Kidney (tissue), 13 donors: ENCODE measurements at regions not wholly inside any gene's neighbourhood (a gene's known extent, or its start where the extent isn't known, plus 50 kb on each side); places are given as distances from the start of the nearest gene placed in this dataset.
A peak's percentile ranks its signal among the peaks of the same experiment; 100 is the strongest.

Experiments used
- DNase-seq, 5 donors: peaks; one replicate each; pipeline ENCODE4 v3.0.0-alpha.2; 2013 to 2020
- FAIRE-seq: peaks from 2 replicates; lab custom pipeline; 2012; peaks lifted over from hg19 to GRCh38; lab: Jason Lieb, UNC
- H3K27ac ChIP-seq, 2 donors: one replicate each; pipeline ENCODE4 v1.7.0; 2013; ENCODE audit warnings: low read depth in 2 of 2, low read length in 2 of 2, inconsistent platforms in 1 of 2
- H3K27me3 ChIP-seq: one replicate; pipeline ENCODE4 v1.7.1; 2013; ENCODE audit warnings: low read length, inconsistent platforms; ENCODE audit not compliant: control insufficient read depth, insufficient read depth
- H3K36me3 ChIP-seq, 3 donors: one replicate each; pipeline versions ENCODE4 v1.7.0 to v1.7.1; 2013; ENCODE audit warnings: low read length in 3 of 3, control low read depth in 1 of 3, inconsistent platforms in 1 of 3; ENCODE audit not compliant: insufficient read depth in 3 of 3, control insufficient read depth in 2 of 3
- H3K4me1 ChIP-seq, 3 donors: one replicate each; pipeline versions ENCODE4 v1.7.0 to v1.7.1; 2013; ENCODE audit warnings: low read length in 3 of 3, inconsistent platforms in 1 of 3, low read depth in 1 of 3; ENCODE audit not compliant: control insufficient read depth in 2 of 3, insufficient read depth in 2 of 3
- H3K4me3 ChIP-seq, 3 donors: one replicate each; pipeline versions ENCODE4 v1.7.0 to v1.8.1; 2013; ENCODE audit warnings: low read length in 3 of 3, control low read depth in 1 of 3, inconsistent platforms in 1 of 3
- H3K9ac ChIP-seq, 3 donors: one replicate each; pipeline versions ENCODE4 v1.7.0 to v1.7.1; 2013; ENCODE audit warnings: low read length in 3 of 3, control low read depth in 1 of 3, inconsistent platforms in 1 of 3
- H3K9me3 ChIP-seq, 3 donors: one replicate each; pipeline versions ENCODE4 v1.7.0 to v1.7.1; 2013; ENCODE audit warnings: low read length in 3 of 3, control low read depth in 1 of 3, inconsistent platforms in 1 of 3; ENCODE audit not compliant: control insufficient read depth in 2 of 3, insufficient read depth in 1 of 3
- CTCF ChIP-seq: IDR thresholded peaks from 3 replicates; pipeline ENCODE4 v1.5.1; 2012; ENCODE audit warnings: mild to moderate bottlenecking, moderate library complexity, borderline replicate concordance; ENCODE audit not compliant: insufficient read depth; ENCODE audit errors: extremely low read depth
- intact Hi-C: fragments of 100-400 bp; cut with DNase I; formaldehyde crosslinking; loops from one replicate; pipeline ENCODE4 v1.11.1; 2022
- donor health status: control.
- donor health status: control.
- donor health status: control.
- donor health status: control.
- donor health status: control.
- donor health status: DM: yes; HTN: yes; CAD: no.
- donor health status: Normal renal cell carcinoma (clear cell type).

- Histone ChIP-seq H3K4me3 (no peak overlapping the region), H3K27ac (no peak overlapping the region), H3K27me3 (no peaks in the 10 kb centered on the region), H3K9ac (no peak overlapping the region), H3K9me3 (no peaks in the 10 kb centered on the region), H3K4me1 (no peaks in the 10 kb centered on the region), H3K36me3 (no peaks in the 10 kb centered on the region)
- FAIRE-seq (no peak), DNase-seq (peak in 1 of 5 donors; percentile 0)
- intact Hi-C loops = no loop called here
- TF ChIP-seq CTCF = no peak
These were observed 330.4 kb downstream of the TMEM121 start for GRCh38 chr14:105856676-105857219.

GRCh38 chr14:105857220-105857825, 330.9 kb downstream of the TMEM121 start:
- TF ChIP-seq CTCF = no peak
- no peaks in the 10 kb centered on the region for H3K9me3 ChIP-seq
- no peak for FAIRE-seq
- no peak overlapping the region for H3K9ac ChIP-seq
- intact Hi-C loops = no loop called here
- no peaks in the 10 kb centered on the region for H3K27me3 ChIP-seq
- no peaks in the 10 kb centered on the region for H3K36me3 ChIP-seq
- H3K27ac ChIP-seq = no peak overlapping the region
- no peaks in the 10 kb centered on the region for H3K4me1 ChIP-seq
- DNase-seq = peak in 2 of 5 donors; percentile 4 to 59
- no peak overlapping the region for H3K4me3 ChIP-seq

- no peak for TF ChIP-seq CTCF
- no peak overlapping the region for H3K9ac ChIP-seq
- intact Hi-C loops = no loop called here
- FAIRE-seq (no peak), DNase-seq (peak in 3 of 5 donors; percentile 4 to 76 (median 11))
- no peaks in the 10 kb centered on the region for H3K4me1 ChIP-seq
- no peaks in the 10 kb centered on the region for H3K9me3 ChIP-seq
- no peak overlapping the region for H3K27ac ChIP-seq
- no peaks in the 10 kb centered on the region for H3K27me3 ChIP-seq
- H3K4me3 ChIP-seq = no peak overlapping the region
- no peaks in the 10 kb centered on the region for H3K36me3 ChIP-seq
These were observed 331.7 kb downstream of the TMEM121 start for GRCh38 chr14:105857826-105858675.
